H9 (cell line): ENCODE measurements at regions not wholly inside any gene's neighbourhood (a gene's known extent, or its start where the extent isn't known, plus 50 kb on each side); places are given as distances from the start of the nearest gene placed in this dataset.

Experiments
- DNase-seq: peaks from one replicate; pipeline ENCODE4 v3.0.0-alpha.2; 2017
- H2AFZ ChIP-seq: one replicate; pipeline ENCODE4 v1.6.1; 2013; ENCODE audit warnings: mild to moderate bottlenecking, low read length, control low read depth, moderate library complexity
- H2AK5ac ChIP-seq: 2 replicates; pipeline ENCODE4 v1.6.1; 2013; ENCODE audit warnings: low read length, control low read depth, mixed read lengths; ENCODE audit not compliant: insufficient read length
- H2BK120ac ChIP-seq: one replicate; pipeline ENCODE4 v1.6.1; 2013; ENCODE audit warnings: low read depth, mild to moderate bottlenecking, low read length, control low read depth, inconsistent platforms; ENCODE audit not compliant: poor library complexity, severe bottlenecking
- H2BK12ac ChIP-seq: 2 replicates; pipeline ENCODE4 v1.6.1; 2013; ENCODE audit warnings: low read length, control low read depth, mixed read lengths, low read depth; ENCODE audit not compliant: insufficient read length
- H2BK15ac ChIP-seq: 2 replicates; pipeline ENCODE4 v1.6.1; 2013; ENCODE audit warnings: low read depth, low read length, control low read depth
- H2BK20ac ChIP-seq: one replicate; pipeline ENCODE4 v1.6.1; 2013; ENCODE audit warnings: low read depth, mild to moderate bottlenecking, low read length, control low read depth, inconsistent platforms; ENCODE audit not compliant: poor library complexity, severe bottlenecking
- H2BK5ac ChIP-seq: 2 replicates; pipeline ENCODE4 v1.6.1; 2013; ENCODE audit warnings: low read length, control low read depth, mixed read lengths; ENCODE audit not compliant: insufficient read length
- H3K14ac ChIP-seq: 2 replicates; pipeline ENCODE4 v1.6.1; 2013; ENCODE audit warnings: low read length, control low read depth; ENCODE audit not compliant: insufficient read depth
- H3K18ac ChIP-seq: 2 replicates; pipeline ENCODE4 v1.6.1; 2013; ENCODE audit warnings: low read depth, mild to moderate bottlenecking, mixed read lengths, low read length, control low read depth; ENCODE audit not compliant: insufficient read length
- H3K23ac ChIP-seq: 2 replicates; pipeline ENCODE4 v1.6.1; 2013; ENCODE audit warnings: low read length, control low read depth, mixed read lengths, low read depth; ENCODE audit not compliant: insufficient read length
- H3K23me2 ChIP-seq: 2 replicates; pipeline ENCODE4 v1.6.1; 2013; ENCODE audit warnings: low read depth, mild to moderate bottlenecking, mixed read lengths, low read length, control low read depth; ENCODE audit not compliant: insufficient read length, poor library complexity, severe bottlenecking
- H3K27ac ChIP-seq: 2 replicates; pipeline ENCODE4 v1.5.1; 2013; ENCODE audit warnings: low read length, control low read depth, mixed read lengths, low read depth; ENCODE audit not compliant: insufficient read length
- H3K27me3 ChIP-seq: 2 replicates; pipeline ENCODE4 v1.6.1; 2013; ENCODE audit warnings: low read length, control low read depth, inconsistent platforms; ENCODE audit not compliant: insufficient read depth
- H3K4ac ChIP-seq: 2 replicates; pipeline ENCODE4 v1.6.1; 2013; ENCODE audit warnings: low read depth, mild to moderate bottlenecking, control low read depth, inconsistent platforms, low read length, moderate library complexity
- H3K4me1 ChIP-seq: 2 replicates; pipeline ENCODE4 v1.6.1; 2013; ENCODE audit warnings: low read length, control low read depth, inconsistent platforms; ENCODE audit not compliant: insufficient read depth
- H3K4me2 ChIP-seq: 2 replicates; pipeline ENCODE4 v1.6.1; 2013; ENCODE audit warnings: low read length, control low read depth, mixed read lengths; ENCODE audit not compliant: insufficient read length, insufficient read depth
- H3K56ac ChIP-seq: 2 replicates; pipeline ENCODE4 v1.6.1; 2013; ENCODE audit warnings: low read depth, mild to moderate bottlenecking, mixed read lengths, low read length, control low read depth; ENCODE audit not compliant: insufficient read length
- H3K79me1 ChIP-seq: 2 replicates; pipeline ENCODE4 v1.6.1; 2013; ENCODE audit warnings: low read depth, mild to moderate bottlenecking, moderate library complexity, low read length, control low read depth, inconsistent platforms; ENCODE audit not compliant: insufficient read depth, poor library complexity, severe bottlenecking
- H3K79me2 ChIP-seq: 2 replicates; pipeline ENCODE4 v1.6.1; 2013; ENCODE audit warnings: low read length, control low read depth, inconsistent platforms; ENCODE audit not compliant: insufficient read depth
- H3K9ac ChIP-seq: 2 replicates; pipeline ENCODE4 v1.6.1; 2013; ENCODE audit warnings: low read length, control low read depth, mixed read lengths; ENCODE audit not compliant: insufficient read length; ENCODE audit errors: extremely low read depth
- H3K9me3 ChIP-seq: one replicate; pipeline ENCODE4 v1.6.1; 2013; ENCODE audit warnings: low read depth, low read length, inconsistent platforms; ENCODE audit not compliant: control insufficient read depth
- H3T11ph ChIP-seq: one replicate; pipeline ENCODE4 v1.6.1; 2013; ENCODE audit warnings: mild to moderate bottlenecking, low read length, control low read depth, inconsistent platforms
- H4K20me1 ChIP-seq: one replicate; pipeline ENCODE4 v1.6.1; 2013; ENCODE audit not compliant: control insufficient read depth, insufficient read length, insufficient read depth
- H4K5ac ChIP-seq: 2 replicates; pipeline ENCODE4 v1.6.1; 2013; ENCODE audit warnings: low read depth, mild to moderate bottlenecking, mixed read lengths, low read length, control low read depth; ENCODE audit not compliant: insufficient read length
- H4K8ac ChIP-seq: replicated peaks from 2 replicates; pipeline ENCODE4 v1.6.1; 2013; ENCODE audit warnings: low read length, control low read depth, mixed read lengths, low read depth; ENCODE audit not compliant: insufficient read length
- H4K91ac ChIP-seq: 2 replicates; pipeline ENCODE4 v1.6.1; 2013; ENCODE audit warnings: low read depth, mild to moderate bottlenecking, moderate library complexity, mixed read lengths, low read length, control low read depth; ENCODE audit not compliant: insufficient read length
- H3K27ac Mint-ChIP-seq, 3 experiments: 2 replicates in 2 of 3; 3 replicates in 1 of 3; pipeline ENCODE4 v1.8.0; 2020 to 2021; ENCODE audit warnings: mixed read lengths in 3 of 3, mild to moderate bottlenecking in 1 of 3, moderate library complexity in 1 of 3
- H3K27me3 Mint-ChIP-seq: 2 replicates; pipeline ENCODE4 v1.8.0; 2021; ENCODE audit warnings: low read depth, mild to moderate bottlenecking, moderate library complexity, mixed read lengths
- H3K36me3 Mint-ChIP-seq, 3 experiments: 2 replicates in 2 of 3; 3 replicates in 1 of 3; pipeline ENCODE4 v1.8.0; 2020 to 2021; ENCODE audit warnings: low read depth in 3 of 3, mixed read lengths in 3 of 3; ENCODE audit not compliant: insufficient read depth in 1 of 3
- H3K4me1 Mint-ChIP-seq, 2 experiments: 2 replicates each; pipeline ENCODE4 v1.8.0; 2020; ENCODE audit warnings: mixed read lengths in 2 of 2
- H3K4me3 Mint-ChIP-seq, 2 experiments: 2 replicates in 1 of 2; 3 replicates in 1 of 2; pipeline ENCODE4 v1.8.0; 2020 to 2021; ENCODE audit warnings: mild to moderate bottlenecking in 2 of 2, mixed read lengths in 2 of 2, moderate library complexity in 1 of 2
- H3K9me3 Mint-ChIP-seq, 2 experiments: 2 replicates in 1 of 2; 3 replicates in 1 of 2; pipeline ENCODE4 v1.8.0; 2020; ENCODE audit warnings: mild to moderate bottlenecking in 2 of 2, mixed read lengths in 2 of 2, moderate library complexity in 1 of 2
- CTCF ChIP-seq: fragments of 200-600 bp; sonication (generic); conservative IDR thresholded peaks from 3 replicates; pipeline ENCODE4 v1.8.0; 2021; ENCODE audit warnings: antibody characterized with exemption, mild to moderate bottlenecking
- WGBS: extraction: QIAGEN DNeasy Blood & Tissue Kit; methylation state at CpG from one replicate; pipeline ENCODE4 v1.1.7; 2013; ENCODE audit warnings: missing lambda C conversion rate, low lambda C conversion rate, mixed read lengths; ENCODE audit not compliant: insufficient read length; ENCODE audit errors: extremely low coverage; 5-methylcytosine and 5-hydroxymethylcytosine counted together

- H4K20me1 ChIP-seq, result no peaks in the 10 kb centered on the region
- no peak overlapping the region for H3K56ac ChIP-seq
- H4K5ac ChIP-seq, result no peak overlapping the region
- no peak overlapping the region for H2BK15ac ChIP-seq
- no peak overlapping the region for H2AFZ ChIP-seq
- Mint-ChIP-seq H3K36me3 (peaks cover 0 to 10% (median 4%) of the 10 kb centered on the region in 3 experiments; a peak in 4 of 7 replicates), H3K27me3 (peaks cover 18% of the 10 kb centered on the region), H3K27ac (peak overlapping the region in 2 of 3 experiments; percentile 73 to 89; a peak in 4 of 7 replicates), H3K4me1 (peaks cover 28 to 29% of the 10 kb centered on the region in 2 experiments), H3K9me3 (peaks cover 9 to 13% of the 10 kb centered on the region in 2 experiments), H3K4me3 (no peak overlapping the region)
- H3K4ac ChIP-seq, result no peak overlapping the region
- no peaks in the 10 kb centered on the region for H3K23me2 ChIP-seq
- H3K79me2 ChIP-seq, result no peaks in the 10 kb centered on the region
- H2BK5ac ChIP-seq, result no peak overlapping the region
- H3K27ac ChIP-seq, result no peak overlapping the region
- H4K91ac ChIP-seq, result no peak overlapping the region
- peaks cover 10% of the 10 kb centered on the region for H3K4me1 ChIP-seq
- no peak overlapping the region for H4K8ac ChIP-seq
- H2BK20ac ChIP-seq, result no peak overlapping the region
- no peak overlapping the region for H3T11ph ChIP-seq
- no peak overlapping the region for H2AK5ac ChIP-seq
- no peak overlapping the region for H2BK12ac ChIP-seq
- H3K14ac ChIP-seq, result no peak overlapping the region
- WGBS, result no CpG with 5 or more reads among the region's 8 CpGs
- no peak for TF ChIP-seq CTCF
- no peak overlapping the region for H3K4me2 ChIP-seq
- H3K9me3 ChIP-seq, result peaks cover 4% of the 10 kb centered on the region
- H3K9ac ChIP-seq, result no peak overlapping the region
- no peak overlapping the region for H3K18ac ChIP-seq
- H3K27me3 ChIP-seq, result no peaks in the 10 kb centered on the region
- no peak for DNase-seq
- no peak overlapping the region for H3K23ac ChIP-seq
- no peaks in the 10 kb centered on the region for H3K79me1 ChIP-seq
- no peak overlapping the region for H2BK120ac ChIP-seq
These were observed 92.1 kb downstream of the CAVIN4 start for GRCh38 chr9:100669968-100670367.
